IPS DF 4.7 (cell line): ENCODE measurements at regions not wholly inside any gene's neighbourhood (a gene's known extent, or its start where the extent isn't known, plus 50 kb on each side); places are given as distances from the start of the nearest gene placed in this dataset.

ENCODE experiments used
- DNase-seq: peaks from one replicate; pipeline ENCODE4 v3.0.0-alpha.2; 2013; ENCODE audit warnings: low spot score; ENCODE audit errors: extremely low read depth

DNA sequence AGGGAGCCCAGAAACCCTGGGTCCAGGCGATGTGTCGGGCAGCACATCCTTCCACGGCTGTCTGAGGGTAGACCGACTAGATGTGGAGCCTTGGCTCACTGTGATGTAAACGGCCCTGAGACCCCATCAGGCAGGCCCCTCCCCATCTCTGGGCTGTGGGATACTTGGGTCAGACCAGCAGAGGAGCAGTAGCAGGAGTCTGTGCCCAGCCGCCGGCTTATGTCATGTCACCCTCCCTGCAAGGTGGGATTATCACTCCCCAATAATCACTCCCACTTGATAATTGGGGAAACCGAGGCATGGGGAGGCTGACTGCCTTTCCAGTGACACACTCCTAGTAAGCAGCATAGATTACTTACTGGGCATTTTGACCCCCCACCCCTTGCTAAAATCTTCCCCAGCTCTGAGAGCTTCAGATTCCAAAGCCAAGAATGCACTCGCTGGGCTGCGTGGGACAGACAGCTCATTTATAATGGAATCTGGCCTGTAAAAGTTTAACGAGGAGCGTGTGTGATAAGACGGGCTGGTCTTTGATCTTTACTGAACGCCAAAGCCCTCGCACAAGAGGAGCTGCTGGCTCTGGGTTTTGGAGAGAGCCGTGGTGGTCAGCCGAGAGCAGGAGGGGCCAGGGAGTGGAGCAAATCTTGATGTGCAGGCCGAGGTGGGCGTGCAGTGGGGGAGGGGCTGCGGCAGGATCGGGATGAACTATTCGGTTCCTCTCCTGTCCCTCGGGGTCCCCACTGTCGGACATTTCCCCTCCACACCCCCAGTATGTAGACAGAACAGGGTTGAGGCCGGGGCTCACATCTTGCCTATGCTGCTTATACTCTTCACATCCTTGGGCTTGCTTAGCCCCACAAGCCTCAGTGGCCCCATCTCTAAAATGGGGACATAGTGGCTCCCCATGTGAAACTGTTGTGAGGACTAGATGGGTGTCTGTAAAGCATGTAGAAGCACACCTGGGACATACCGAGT is 200.0 kb downstream of the GLI2 start:
- no peak for DNase-seq

DNA sequence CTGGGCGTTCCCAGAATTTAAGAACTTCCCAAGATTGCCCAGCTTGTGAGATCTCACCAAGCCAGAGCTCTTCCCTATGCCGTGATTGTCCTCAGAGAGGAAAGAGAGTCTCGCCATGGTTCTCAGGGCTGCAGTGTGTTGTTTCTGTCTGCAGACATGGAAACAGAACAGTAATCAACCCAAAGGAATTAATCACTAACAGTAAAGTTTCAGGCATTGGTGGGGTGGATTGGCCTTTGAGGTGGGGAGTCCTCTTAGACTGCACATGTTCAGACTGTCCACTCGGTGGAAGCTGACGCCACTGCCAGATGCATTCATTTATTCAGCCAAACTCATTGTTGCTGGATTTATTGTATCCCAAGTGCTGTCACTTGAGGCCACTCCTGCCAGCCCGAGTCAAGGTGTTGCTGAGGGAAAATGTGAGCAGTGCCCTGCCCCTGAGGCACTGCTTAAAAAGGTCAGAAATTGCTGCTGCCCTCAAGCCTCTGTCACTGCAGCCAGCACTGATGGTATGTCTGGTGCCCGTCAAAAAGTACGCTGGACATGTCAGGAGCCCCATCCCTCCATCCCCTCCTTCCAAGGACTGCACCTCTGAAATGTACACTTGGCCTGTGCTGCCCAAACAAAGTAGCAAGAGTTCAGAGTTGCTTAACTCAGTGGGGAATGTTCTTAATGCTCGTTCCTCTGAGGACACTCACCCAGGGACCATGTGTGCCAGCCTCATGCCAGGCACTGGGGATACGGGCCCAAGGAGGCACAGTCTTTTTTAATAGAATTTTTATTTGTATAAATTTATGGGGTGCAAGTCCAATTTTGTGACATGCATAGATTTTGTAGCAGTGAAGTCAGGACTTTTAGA is 201.0 kb downstream of the GLI2 start:
- no peak for DNase-seq

DNA sequence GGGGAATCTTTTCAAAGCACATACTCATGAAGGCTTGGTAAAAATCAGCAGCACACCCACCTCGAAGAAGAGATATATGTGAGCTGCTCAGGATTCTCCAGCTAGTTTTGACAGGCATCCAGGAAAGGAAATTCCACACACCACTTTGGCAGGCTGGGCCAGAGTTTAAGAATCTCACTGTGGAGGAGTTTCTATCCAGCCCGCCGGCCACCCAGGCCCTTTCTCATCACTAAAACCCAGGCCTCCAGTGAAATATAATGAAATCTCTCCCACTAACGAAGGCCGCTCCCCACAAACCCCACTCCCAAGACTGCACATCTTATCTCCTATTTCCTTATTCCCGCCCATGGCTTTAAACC is 202.0 kb downstream of the GLI2 start:
- DNase-seq = no peak

DNA sequence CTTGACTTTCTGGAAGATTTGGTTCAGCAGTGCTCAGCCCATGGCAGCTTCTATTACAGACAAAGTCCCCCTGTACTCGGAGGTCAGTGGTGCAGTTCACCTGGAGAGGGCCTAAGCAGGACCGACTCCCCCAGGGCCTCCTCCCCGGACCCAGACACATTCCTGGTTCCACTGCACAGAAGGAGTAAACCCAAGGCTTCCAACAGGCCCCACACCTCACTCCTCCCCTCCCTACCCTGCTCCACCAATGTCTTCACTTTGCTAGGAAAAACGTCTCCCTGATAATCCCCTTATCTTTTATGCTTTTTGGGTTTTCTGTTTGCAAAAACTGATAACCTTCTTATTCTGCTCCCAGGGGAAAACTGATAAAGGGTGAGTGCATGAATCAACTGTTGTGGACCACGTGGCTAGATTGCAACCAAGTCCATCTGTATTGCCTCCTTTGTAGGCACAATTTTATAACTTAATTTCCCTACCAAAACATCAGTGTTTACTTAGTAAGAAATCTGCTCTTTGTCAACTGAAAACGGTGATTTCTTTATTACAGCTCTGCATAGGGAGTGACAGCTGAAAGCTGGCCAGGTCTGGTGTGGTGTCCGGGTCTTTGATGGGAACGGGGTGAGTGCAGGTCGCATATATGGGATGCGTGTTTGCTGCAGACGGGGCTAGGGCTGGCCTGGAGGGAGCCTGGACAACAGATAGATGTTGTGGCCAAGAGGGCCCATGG is 202.5 kb downstream of the GLI2 start:
- no peak for DNase-seq

DNA sequence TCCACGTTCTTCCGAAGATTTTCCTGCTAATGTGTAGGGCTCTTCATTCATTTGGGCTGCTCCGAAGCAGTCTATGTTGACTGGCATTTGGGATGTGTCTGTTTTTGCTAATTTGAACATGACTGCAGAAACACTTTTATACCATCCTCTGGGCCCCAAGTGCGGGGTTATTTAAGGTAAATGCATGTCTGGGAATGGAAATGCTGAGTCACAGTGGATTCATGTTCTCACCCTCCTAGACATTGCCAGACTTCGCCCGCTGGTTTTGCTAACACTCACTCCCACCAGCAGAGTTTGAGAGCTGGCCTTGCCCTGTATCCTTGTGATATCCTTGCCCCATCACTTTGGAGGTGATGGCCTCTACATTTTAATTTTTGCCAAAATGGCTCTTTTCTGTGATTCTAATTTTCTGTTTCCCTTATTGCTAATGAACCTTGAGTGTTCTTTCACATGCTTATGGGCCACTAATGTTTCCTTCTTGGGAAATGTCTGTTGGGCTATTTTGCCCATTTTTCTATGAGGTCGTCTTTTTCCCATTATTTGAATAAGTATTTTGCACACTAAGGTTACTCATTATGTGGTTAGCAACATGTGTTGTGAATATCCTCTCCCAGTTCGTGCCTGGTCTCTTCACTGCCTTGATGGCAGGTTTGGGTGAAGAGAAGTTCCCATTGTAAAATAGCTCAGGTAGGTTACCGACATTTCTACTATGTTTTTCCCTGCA is 204.1 kb downstream of the GLI2 start:
- DNase-seq = no peak

DNA sequence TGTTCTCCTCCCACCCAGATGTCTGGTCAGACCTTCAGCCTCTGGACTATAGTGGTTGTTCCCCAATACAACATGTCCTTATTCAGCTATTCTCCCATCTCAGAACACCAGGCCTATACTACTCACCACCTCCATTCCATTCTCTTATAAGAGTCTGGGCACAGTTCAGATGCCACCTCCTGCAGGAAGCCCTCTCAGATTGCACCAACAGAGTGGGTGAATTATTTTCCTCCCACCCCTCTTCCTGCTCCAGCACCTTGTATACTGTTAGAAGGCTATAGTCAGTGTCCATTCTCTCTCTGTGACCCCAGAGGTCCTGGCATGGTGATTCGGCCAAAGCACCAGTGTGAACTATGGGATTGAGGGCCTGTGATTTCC is 204.6 kb downstream of the GLI2 start:
- no peak for DNase-seq

DNA sequence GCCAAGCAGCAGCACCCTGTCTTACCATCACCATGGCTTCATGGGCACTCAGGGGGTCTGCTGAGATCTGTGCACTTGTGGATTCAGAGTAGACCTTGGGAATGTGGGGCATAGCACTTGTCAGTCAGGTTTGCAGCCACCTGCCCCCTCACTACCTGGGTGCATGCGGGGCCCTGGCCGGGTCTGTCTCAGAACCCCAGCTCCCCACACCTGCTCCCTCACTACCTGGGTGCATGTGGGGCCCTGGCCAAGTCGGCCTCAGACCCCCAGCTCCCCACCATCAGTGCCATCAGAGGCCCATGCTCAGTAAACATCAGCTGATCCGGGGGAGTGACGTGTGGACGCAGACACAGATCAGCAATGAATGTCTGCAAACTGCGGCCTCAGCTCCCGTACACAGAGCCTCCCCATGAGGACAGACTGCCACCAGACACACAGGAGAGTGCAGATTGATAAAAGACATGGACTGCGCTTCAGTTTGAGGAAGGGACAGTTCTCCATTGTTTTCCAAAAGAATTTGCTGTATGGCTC is 205.1 kb downstream of the GLI2 start:
- no peak for DNase-seq

DNA sequence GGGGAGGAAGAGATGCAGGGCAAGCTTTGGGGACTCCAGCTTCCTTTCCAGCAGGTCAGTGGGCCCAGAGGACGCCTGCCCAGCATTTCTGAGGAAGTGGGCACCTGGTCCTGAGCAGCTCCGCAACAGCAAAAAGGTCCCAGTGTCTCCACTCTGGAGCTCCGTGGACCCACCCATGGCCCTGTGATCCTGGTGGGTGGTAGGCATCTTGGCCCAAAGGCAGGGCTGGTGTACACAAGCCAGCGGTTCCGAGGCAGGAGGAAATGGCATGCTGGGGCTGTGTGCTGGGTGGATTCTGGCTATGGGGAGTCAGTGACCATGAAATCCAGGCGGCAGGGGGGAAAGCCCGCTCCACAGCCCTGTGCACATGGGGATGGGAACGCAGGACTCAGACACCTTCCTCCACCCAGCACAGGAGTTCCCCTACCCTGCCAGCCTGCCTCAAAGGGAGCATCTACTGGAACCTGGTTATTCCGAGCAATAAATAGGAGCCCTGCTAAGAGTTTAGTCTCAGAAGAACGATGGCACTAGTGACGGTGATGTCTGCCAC is 206.0 kb downstream of the GLI2 start:
- no peak for DNase-seq

DNA sequence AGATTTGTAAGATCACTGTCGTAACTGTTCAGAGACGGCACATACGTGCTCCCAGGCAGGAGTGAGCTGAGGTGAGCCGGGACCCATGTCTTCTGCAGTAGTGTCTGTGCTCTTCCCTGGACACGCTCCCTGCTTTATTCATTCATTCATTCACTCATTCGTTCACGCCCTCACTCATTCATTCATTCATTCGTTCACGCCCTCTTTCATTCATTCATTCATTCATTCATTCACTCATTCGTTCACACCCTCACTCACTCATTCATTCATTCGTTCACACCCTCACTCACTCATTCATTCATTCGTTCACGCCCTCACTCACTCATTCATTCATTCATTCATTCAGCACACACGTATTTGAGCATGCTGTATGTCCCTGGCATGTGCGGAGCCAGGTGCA is 207.0 kb downstream of the GLI2 start:
- DNase-seq = no peak

DNA sequence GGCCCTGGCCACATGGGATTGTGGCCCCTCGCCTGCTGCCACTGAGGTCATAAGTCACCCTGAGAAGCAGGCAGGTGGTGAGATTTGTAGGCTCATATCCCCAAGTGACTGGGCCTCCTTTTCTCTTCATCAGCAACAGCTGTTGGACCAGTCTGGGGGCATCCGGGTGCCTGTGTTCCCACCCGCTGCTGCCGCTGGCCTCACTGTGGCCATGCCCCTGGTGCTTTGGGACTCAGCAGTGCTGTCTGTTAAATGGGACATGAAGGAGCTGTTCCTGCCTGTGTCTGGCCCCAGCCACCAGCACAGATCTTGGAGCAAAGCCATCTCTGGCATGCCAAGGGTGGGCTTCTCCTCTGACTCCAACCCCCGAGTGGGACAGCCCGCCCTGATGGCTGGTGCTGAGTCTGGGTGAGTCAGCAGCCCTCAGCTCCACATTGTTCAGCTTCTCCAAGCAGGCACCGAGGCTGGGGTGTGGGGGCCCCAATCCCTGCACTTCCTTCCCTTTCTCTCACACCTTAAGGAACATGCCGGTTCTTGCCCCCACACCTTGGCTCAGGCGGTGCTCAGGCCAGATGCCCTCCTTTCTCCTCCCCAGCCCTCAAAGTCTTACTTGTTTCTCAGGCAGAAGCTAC is 207.9 kb downstream of the GLI2 start:
- no peak for DNase-seq

DNA sequence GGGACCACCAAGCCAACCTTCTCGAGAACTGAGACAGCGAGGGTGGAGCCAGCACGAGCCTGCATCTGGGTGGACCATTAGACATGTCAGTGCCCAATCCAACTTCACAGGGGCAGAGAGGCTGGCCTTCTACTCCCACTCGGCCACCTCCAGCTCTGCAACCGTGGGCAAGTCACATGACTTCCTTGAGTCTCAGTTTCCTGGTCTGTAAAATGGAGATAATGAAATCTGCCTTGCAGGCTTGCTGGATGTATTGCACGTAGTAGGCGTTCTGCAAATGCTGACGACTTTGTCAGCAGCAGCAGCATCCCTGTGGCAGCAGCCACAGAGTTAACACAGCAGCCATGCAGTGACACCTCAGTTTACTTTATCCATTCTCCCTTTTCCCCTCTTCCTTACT is 208.9 kb downstream of the GLI2 start:
- DNase-seq = no peak

DNA sequence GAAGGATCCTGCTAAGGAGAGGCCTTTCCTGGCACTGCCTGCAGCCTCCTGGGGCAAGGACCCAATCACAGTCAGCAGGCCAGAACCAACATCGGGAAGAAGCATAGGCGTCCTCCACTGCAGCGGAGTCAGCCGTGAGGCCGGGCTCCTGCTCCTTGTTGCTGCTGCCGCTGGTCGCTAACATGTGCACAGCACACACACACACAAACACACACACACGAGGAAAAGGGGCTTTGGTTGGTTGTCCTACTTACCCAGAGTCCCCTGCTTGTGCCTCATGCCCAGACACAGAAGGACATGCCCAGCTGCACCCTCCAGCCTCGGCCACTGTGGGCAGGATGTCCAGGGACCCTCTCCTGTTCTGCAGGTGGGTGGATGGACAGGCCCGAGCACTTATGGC is 209.4 kb downstream of the GLI2 start:
- no peak for DNase-seq

DNA sequence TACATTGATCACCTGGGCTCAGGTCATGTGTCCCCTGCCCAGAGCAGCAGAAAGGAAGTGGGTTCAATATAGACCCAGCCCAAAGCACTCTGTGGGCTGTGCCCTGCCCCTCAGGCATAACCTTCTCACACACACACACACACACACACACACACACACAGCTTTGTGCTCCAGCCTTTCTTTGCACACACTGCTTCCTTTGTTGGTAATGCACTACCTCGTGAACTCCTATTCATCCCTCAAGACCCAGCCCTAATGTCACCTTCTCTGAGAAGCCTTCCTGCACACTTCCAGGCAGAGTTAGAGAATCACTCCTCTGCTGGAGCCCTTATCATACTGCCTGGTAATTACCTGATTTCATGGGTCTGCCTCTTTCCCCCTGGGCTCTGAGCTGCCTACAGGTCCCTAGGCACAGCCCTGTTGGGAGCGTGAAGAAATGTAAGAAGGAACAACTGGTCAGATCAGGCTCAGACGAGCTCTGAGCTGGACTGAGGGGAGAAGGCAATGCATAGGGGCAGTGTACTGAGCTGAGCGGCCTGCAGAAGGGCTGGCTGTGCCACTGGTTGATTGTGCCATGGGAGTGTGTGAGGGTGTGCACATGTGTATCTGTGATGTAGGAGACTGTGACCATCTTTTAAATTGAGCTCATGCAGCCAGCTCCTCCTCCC is 210.3 kb downstream of the GLI2 start:
- DNase-seq = no peak

DNA sequence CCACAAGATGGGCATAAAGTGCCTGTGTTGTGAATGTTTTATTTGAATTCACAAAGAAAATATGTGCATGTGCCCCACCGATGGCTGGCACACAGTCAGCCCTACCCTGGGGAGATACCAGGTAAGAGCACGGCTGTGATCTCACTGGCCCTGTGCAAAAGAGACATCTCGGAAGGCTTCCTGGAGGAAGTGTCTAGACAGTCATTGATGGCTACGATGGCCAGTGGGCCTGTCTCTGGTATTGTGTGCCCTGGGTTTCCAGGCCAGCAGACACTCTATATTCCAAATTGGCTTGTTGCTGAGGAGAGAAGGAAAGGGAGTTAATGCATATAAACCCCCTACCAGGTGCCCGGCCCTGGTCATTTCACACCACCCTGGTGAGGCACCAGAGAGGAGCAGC is 211.7 kb downstream of the GLI2 start:
- no peak for DNase-seq

DNA sequence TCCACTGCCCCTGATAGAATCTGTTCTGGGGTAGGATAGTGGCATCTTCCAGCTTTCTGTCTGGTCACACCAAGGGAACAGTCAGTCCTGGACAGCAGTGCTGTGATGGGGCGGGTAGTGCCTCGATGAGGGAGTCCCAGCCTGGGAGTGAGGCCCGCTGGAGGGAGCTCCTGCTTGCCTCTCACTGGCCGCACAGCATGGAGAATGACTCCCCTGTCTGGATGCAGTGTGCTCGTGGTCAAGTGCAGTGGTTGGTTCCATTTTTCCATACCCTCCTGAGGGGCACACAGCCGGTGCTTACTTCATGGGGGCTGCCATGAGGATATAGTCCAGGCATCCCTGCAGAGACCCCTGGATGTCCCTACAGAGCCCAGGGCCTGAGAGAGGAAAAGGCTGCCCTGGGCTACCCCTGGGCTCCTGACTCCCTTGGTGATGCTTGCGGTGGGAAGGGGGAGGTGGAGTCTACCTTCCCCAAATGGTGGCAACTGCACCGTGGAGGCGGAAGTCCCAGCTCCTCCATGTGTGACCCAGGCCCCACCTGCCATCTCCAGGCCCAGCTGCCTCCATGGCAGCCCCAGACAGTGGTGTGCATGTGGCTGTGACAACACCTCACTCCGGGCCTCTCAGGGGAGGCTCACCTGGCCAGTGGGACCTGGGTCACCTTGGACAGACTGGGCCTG is 212.5 kb downstream of the GLI2 start:
- DNase-seq = no peak

DNA sequence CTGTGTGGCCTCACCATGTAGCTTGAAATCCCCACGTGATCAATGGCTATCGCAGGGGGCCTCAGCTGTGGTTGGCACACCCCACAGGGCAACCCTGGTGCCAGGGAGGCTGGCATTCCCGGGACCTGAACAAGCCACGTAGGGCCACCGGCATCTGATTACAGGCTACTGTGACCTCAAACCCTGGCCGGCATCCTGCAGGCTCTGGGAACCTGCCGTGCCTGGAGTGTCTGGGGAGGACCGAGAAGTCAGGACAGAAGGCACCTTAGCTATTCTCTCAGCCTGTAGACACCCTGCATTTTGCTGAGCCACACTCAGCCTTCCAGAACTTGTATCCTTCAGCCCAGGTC is 213.0 kb downstream of the GLI2 start:
- no peak for DNase-seq

DNA sequence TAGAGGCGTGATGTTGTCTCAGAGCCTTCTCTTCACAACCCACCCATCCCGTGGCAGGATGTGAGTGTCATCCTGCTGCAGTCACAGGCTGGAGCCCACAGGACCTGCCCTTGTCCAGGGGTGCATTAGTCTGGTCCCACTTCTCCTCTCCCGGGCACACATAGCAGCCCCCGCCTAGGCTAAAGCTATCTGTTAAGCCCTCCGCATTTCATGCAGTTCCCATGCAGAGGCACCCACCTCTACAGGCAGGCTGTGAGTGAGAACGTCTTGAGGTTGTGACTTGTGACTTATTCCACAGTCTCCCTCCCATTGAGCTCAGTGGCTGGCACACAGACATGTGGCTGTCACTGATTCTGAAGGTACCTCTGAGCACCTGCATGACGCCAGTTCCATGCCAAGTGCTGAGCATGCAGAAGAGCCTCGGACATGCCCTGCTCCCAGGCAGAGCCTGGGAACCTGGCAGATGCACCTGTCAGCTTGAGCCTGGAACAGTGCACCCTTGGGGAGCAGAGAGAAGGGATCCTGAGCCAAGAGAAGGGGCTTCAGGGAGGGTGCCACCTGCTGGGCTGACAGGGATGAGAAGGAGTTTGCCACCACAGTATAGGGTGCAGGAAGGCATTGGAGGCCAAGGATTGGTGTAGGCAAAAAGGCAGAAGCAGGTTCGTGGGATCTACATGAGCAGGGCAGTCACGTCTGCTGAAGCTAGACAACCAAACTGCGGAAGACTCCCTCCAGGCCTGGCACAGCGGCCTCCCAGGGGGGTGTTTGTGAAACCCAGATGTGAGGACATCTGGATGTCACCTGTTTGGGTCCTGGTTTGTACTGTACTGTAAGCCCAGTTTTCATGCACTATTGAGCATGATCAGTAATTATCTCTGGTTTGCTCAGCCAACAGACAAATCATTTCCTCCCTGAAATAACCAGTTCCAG is 213.6 kb downstream of the GLI2 start:
- no peak for DNase-seq

DNA sequence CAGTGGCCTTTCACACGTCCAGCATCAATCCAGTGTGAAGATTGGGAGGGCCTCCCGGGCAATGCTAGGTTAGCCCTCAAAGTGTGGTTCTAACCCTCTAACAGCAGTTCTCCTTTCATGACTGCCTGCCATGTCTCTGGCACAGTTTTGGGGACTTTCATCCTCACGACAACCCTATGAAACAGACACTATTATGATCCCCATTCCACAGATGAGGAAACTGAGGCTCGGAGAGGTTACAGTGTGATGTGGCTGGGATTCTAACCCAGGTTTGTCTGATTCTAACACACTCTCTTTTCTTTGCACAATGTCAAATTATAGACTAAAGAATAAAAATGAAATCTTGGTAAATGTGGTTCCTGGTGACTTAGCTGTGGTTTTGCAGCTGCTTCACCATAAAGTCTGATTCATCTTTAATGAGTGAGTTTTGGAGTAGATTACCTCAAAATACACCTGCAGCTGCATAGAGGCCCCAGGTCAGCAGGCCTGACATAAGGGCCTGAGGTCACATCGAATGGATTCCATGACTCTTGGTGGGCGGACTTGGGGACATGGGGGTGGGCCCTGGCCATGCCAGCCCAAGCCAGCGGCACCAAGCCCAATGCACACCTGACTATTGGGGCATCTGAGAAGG is 214.4 kb downstream of the GLI2 start:
- DNase-seq = no peak
